H4 (cell line): ENCODE measurements at regions not wholly inside any gene's neighbourhood (a gene's known extent, or its start where the extent isn't known, plus 50 kb on each side); places are given as distances from the start of the nearest gene placed in this dataset.

Experiments
- DNase-seq: peaks from one replicate; pipeline ENCODE4 v3.0.0-alpha.2; 2015; ENCODE audit warnings: low spot score

DNA sequence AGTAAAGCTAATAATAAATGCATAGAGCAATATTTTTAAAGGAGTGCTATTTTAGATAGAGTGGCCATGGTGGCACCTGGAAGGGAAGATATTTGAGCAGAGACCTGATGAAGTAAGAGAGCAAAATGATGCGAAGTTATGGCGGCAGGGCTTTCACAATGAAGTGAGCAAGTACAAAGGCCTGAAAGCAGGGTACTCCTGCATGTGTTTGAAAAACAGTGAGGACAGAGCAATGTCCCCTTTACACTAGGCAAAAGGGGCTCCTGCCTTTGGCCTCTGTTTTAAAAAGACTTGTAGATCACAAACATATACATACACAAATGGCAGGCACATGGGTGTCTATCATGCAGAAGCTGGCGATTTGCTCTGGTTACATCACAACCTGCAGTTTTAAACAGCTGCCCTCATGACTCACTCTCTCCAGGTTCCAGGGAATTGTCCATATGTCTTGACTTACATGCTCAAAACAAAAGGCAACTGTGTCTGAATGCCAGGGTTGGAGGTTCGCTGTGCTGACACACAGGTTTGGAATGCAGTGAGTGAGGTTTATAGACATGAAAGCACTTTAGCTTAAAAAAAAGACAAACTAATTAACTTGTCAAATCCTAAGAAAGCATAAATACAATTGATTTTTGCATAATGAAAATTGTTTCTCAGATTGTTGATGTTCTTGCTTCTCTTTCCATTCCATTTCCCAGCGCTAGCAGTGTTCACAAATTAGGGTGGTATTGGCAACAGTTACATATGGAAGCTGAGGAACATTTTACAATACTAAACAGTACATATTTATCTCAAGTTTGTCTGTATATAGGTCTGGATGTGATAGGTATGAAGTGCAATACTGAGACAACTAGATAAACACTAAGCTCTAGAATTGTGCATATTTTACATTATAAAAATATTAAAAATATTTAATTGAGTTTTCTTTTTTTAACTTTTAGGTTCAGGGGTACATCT is 313.9 kb downstream of the BARHL2 start:
- DNase-seq: peak; percentile 95

DNA sequence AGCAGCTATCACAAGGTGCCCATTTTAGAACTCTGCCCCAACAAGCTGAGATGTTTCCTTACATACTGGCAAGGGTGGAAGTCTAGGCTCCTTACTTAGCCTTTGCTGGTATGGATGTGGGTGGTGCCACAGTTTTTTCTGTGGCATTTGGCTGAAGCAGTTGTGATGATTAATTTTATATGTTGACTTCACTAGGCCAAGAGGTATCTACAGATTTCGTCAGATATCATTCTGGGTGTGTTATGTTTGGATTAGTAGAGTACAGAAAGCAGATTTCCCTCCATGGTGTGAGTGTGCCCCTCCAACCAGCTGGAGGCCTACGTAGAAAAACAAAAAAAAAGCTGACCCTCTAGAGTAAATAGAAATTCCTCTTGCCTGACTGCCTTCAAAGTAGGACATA is 317.0 kb downstream of the BARHL2 start:
- peak; percentile 41 for DNase-seq

DNA sequence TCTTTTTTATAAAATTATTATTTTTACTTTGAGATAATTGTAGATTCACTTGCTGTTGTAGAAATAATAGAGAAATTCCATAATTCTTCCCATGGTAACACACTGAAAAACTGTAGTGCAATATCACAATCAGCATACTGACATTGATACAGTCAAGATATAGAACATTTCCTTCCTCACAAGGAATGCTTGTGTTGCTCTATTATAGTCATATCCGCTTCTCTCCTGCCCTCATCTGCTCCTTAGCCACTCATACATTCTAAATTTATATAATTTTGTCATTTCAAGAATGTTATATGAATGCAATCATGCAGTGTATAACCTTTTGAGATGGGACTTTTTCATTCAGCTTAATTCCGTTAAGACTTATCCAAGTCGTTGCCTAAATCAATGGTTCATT is 320.2 kb downstream of the BARHL2 start:
- DNase-seq: no peak

DNA sequence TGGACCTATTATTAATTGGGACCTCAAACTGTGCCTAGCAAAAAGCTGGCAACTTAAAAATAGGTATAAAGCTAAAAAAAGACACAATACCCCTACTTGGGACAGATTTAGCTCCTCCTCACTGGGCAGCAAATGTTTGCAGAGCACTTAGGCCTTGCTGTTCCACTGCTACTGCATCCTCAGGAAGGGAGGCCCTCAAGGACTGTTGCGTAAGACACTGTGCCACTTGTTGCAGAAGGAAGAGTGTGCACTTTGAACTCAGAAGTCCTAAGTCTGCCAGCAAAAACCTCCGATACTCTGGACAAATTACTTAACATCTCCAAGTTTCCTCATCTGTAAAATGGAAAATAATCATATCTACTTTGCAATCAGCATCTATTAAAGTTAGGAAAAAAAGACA is 322.9 kb downstream of the BARHL2 start:
- no peak for DNase-seq

DNA sequence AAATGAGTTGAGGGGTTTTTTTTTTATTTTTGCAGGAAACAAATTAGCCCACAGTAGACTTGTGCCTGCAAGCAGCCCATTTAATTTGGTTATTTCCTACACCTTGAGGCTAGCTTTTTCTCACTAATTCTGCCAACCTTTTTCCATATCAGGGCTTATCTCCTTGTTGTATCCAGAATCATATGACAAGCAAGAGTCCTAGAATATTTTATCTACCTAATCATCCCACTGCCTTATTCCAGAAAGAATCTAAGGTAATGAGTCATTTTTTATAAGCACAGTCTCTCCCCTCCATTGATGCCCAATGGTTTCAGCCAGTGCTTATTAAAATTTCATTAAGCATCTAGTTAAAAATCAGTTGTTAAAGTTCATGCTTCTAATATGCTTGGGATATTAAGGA is 324.1 kb downstream of the BARHL2 start:
- DNase-seq: no peak

DNA sequence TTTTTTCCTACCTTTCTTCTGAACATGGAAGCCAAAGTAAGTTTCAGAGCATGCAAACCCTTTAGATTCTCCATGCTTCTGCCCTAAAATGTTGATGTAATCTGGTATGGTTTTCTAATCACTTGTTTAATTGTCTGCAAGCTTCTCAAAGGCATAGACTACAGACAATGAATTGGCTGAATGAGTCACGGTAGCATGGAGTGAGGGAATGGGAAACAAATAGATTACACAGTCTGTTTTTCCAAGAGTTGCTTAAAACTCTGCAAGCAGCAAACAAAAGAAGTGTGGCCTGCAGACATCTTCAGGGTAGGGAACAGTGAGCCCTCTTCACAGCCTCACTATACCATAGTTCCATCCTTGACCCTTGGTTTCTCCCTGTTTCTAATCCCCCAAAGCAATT is 326.0 kb downstream of the BARHL2 start:
- no peak for DNase-seq

DNA sequence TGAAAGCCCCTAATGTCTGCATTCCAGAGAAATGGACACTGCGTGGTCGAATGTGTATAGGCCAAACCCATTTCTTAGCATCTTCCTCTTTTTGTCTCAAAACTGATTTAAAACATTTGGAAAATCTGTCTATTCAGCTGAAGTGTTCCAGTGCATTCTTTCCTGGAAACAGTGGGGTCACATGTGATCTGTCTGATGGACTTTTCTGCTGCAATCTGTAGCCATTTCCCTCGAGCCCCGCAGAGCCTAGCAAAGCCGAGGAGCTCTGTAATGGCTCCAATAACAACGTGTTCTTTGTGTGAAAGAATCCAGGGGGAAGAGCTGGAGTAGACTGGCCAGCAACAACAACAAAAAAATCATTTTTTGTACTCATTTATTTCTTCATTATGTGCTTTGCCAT is 329.3 kb downstream of the BARHL2 start:
- DNase-seq: no peak

DNA sequence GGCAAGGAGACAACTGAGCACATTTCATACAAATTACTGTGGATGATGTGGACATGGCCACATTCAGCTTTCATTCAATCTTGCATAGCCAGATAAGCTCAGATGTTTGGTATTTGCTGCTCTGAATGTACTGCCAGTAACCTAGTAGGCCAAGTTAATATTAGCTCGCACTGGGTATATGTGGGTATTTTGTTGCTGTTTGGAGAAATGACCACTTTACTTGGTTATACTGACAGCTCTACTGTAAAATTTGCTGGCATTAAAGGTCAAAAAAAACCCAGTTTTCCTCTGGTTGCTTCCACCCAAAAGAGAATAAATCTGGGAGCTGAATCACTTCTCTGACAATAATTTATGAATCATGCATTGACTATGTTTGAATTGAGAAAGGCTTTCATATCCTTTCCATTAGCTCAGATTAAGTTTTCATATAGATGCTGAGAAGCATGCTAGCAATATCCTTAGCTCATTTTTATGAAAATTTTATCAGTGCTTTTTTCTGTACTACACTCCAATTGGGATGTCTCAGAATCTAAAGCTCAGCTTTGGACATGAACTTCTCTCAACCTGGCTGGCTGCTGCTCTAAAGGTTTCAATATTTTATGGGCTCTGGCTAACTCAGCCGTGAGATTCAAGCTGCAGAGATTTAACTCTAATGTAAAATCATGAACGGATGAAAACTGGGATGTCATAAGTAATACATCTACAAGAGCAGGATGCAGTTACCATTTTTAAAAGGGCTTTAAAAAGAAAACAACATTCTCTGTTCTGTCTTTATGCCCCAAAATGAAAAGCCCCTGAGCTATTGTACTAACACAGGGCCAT is 330.0 kb downstream of the BARHL2 start:
- DNase-seq: no peak

DNA sequence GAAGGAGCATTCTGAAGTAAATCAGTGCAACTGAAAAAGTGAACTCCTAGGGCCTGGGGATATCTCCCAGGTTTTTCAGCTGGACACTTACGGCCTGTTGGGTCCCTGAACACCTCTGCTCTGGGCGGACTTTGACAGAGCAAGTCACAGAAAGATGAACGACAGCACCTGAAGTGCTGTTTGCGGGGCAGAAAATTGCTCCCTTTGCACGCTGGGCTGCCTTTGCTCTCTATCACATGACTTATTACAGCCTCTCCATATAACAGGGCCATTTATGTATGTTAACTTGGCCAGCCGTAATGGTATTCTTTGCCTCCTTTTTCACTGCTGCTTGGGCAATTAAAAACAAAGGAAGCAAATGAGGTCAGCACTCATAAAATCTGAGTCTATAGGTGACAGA is 332.9 kb downstream of the BARHL2 start:
- DNase-seq: no peak

DNA sequence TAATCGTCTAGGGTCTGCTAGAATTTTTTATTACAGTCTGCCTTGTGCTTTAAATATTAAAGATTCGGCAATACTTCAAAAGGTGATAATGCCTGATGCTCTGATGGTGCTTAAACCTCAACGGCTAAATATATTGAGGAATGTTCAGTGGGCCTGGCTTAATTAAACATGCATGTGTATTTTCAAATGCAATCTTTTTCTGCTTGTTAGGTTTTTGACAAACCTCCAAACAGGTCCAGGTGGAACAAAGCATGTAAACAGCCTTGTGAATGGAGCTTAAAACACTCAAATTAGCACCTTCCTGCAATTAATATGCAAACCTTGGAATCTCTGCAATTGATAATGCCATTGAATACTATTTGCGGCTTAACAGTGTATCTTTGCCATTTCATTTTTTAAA is 334.9 kb downstream of the BARHL2 start:
- DNase-seq: no peak

DNA sequence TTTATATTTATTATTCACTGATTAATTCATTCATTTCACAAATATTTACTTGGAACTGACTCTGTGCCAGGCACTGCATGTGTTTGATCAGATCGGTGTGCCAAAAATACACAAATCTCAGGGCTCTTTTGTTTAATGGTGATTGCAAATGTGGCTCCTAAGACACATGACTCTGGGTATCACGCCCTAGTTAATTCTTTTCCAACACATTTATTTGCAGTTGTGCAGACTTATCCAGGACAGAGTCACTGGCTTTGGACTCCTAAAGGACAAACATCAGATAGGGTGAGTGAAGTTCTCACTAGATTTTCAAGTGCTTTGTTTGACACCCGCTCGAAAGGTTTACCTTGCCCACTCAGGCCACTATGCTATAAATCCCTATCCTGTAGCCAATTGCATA is 335.5 kb downstream of the BARHL2 start:
- no peak for DNase-seq

DNA sequence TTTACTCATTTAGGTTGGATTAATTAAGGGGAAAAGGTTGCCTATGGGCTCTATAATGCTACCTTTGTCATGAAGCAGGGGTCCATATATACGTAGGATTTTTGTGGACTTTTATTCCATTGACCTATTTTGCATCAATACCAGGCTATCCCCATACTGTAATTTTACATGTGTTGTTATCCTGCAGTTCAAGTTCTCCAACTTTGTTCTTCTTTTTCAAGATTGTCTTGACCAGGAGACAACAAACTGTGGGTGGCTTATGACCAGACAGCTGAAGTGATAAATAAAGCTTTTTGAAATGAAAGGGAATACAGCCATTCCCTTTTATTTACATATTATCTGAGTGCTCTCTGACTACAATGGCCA is 345.7 kb downstream of the BARHL2 start:
- peak; percentile 20 for DNase-seq

DNA sequence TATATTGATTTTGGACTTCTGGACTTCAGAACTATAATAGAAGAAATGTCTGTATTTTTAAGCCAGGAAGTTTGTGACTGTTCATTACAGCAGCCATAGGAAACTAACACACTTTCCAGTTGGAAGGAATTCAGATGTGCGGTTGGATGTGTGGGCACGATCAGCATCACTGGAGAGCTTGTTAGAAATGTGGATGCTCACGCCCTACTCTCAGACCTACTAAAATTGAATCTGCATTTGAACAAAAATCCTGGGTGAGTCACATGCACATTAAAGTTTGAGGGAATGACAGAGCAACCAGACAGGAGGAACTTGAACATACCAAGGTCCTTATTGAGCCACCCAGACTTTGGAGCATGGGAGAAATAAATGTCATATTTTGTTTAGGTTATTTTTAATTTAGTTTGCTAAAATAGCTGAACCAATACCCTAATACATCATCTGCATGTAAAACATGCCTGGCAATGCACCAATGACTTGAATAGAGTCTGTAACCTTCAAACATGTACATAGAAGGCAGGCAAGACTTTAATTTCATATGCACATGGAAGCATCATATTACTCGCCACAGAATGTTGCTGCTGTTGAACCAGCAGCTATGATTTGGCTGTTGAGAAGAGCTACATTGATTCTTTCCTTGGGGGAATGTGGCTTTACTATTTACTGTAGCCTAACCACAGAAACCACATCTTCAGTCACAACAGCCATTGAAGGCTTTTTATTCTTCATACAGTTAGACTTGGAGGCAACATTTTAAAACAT is 346.2 kb downstream of the BARHL2 start:
- peak; percentile 87 for DNase-seq

DNA sequence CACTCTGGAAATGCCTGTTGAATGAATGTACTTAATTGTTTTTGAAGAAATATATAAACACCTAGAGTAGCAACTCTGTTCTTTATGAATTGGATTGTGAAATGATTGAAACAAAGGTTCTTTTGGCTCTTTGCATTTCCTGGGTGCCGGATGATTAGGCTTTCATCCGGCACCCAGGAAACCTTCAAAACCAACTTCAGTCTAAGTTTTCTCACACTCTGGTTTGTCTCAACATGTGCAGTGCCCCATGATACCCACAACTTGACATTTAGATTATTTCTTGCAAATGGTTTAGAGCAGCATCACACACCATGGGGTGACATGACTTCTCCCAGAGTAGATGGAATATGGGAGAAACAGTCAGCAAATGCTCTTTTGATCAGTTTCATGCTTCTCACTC is 354.9 kb downstream of the BARHL2 start:
- no peak for DNase-seq

DNA sequence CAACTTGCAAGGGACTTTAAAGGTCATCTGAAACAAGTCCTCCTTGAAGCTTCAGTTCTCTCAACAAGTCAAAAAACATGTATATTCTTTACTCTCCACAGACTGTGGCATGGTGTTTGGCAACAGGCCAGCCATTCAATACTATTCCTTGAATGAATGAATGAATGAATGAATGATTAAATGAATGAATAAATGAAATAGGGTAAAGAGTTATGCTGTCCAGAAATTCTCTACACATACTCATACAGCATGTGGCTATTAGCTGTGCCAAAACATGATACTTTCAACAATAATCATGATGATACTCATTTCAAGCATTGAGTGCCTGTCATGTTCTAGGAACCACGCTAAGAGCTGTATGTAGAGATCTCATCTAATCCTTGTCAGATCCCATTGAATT is 356.1 kb downstream of the BARHL2 start:
- no peak for DNase-seq

DNA sequence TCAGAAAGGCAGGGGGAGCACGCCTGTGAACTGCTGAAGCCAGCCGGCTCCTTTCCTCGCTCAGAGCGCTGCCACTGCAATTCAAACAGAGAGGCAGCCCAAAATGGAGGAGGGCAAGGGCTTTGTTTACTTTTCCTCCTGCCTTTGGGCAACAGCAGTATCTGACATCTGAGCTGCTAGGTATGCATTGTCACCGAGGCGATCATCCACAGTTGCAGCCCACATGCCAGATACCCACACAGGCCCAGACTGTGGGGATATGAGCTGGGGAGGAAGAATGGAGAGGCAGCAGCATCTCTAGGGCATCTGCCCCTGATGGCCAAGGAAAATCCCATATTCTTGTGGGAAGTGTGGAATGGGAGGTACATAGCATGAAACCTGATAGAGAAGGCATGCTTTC is 357.1 kb downstream of the BARHL2 start:
- no peak for DNase-seq

DNA sequence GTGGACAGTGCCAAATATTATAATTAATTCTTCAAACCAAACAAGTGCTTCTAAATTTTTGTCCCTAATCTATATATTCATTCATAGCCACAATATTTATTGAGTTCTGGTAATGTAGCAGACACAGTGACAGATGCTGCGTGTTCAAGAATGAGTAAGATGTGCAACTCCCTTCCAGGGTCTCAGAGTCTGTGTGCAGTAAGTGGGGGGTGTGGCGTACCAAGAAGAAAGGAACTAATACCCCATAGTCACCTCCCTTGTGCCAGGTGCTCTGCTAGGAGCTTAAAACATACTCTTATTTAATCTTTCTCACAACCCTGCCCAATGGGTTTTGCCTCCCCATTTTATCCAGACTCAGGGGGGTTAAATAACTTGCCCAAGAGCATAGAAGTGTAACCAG is 358.7 kb downstream of the BARHL2 start:
- DNase-seq: no peak

DNA sequence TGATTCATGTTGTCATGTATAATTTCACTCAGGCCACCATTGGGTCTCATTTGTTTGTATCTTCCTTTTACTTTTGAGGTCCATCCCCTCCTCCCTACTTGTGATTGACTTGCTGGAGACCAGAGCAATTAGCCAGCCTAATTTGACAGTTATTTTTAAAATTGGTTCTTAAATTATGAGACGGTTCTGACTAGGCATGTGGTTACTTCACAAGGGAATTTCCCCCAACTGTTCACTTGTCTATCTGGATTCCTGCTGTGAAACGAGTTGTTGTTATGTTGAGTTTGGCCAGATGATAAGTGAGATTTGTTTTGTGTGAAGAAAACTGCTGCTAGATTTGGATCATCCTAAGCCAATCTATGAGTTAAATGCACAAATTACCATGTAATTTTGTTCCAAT is 359.1 kb downstream of the BARHL2 start:
- no peak for DNase-seq

DNA sequence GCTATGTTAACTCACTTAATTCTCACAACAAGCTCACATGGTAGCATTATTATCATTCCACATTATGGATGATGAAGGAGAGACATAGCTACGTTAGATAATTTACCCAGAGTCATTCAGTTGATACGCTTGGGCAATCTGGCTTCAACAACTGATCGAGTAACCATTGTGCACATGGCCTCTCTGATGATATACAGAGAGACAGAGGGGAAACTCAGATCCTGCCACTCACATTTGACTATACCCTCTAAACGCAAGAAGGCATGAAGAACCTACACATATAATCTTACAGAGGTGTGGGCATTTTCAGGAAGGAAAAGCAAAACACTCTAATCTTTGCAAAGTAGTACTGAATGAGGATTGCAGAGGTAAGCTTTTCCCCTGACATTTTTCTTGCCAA is 360.1 kb downstream of the BARHL2 start:
- no peak for DNase-seq

DNA sequence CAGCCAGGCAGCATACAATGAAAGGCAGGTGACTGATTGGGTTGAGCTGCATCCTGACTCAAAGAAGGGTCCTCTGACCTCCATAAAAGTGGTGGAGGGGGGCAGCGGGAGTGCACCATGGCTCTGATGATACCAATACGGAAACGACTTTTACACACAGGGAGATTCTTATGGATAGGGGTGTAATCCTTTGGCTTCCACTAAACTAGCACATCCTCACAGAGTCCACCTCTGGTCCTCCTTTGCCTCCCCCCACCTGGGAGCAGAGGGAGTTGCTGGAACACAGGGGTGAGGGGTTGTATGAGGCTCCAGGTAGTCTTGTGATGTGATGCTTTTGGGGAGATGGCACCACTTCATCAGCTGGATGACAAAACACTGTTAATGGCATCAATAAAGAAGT is 361.0 kb downstream of the BARHL2 start:
- no peak for DNase-seq

DNA sequence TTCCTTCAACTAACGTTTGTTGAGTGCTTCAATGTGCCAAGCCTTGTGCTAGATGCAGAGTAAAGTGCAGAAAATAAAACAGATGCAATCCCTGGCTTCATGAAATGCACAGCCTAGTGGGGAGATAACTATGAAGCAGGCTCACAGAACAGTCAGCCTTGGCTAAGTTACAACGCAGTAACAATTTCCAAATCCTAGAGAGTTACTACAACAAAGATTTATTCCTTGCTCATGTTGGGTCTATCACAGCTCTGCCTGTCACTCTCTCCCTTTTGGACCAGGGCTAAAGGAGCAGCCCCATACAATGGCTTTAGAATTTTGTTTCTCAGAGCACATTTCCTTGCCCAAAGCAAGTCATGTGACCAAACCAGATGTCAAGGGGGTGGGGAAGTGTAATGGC is 359.8 kb downstream of the ZNF326 start:
- DNase-seq: no peak

DNA sequence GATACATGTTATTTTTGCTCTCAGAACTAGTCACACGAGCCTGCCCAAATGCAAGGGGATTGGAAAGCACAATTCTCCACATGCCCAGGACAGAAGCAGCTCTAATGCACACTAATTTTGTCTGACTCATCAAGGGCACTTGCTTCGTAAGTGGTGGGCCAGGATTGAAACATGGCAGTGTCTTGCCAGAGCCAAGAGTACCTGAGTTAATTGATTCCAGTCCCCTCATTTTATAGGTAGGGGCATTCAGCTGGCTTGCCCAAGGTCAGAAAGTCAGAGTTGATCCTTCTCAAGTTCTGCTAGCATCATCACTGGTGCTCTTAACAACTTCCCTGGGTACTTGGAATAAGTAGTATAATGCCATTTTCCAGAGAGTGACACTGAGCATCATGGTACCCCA is 356.1 kb downstream of the ZNF326 start:
- DNase-seq: no peak
